WTC11 (cell line): ENCODE measurements at regions not wholly inside any gene's neighbourhood (a gene's known extent, or its start where the extent isn't known, plus 50 kb on each side); places are given as distances from the start of the nearest gene placed in this dataset.

Experiments
- ATAC-seq: fragments of 200-7000 bp; cut with Tn5 transposase; 2 replicates; pipeline ENCODE4 v1.10.0; 2021; ENCODE audit warnings: mild to moderate bottlenecking, moderate library complexity
- CTCF ChIA-PET: fragments of 300-600 bp; sonication (Branson Sonifier 250); formaldehyde crosslinking; loops from one replicate; lab custom pipeline; 2021; ENCODE audit warnings: antibody characterized with exemption; lab: Charles Lee
- POLR2A ChIA-PET: fragments of 350-600 bp; sonication (Branson Sonifier 250); formaldehyde crosslinking; loops from one replicate; lab custom pipeline; 2021; ENCODE audit warnings: antibody characterized with exemption; lab: Charles Lee
- DNase-seq: peaks from one replicate; pipeline ENCODE4 v3.0.0; 2021; ENCODE audit warnings: low spot score
- H3K27ac Mint-ChIP-seq: 2 replicates; pipeline ENCODE4 v1.8.0; 2021; ENCODE audit warnings: mixed read lengths
- H3K27me3 Mint-ChIP-seq: 2 replicates; pipeline ENCODE4 v1.8.0; 2021; ENCODE audit warnings: low read depth, mild to moderate bottlenecking, moderate library complexity, mixed read lengths
- H3K36me3 Mint-ChIP-seq: 2 replicates; pipeline ENCODE4 v1.8.0; 2021; ENCODE audit warnings: mixed read lengths
- H3K4me1 Mint-ChIP-seq: 2 replicates; pipeline ENCODE4 v1.8.0; 2022; ENCODE audit warnings: mixed read lengths
- H3K4me3 Mint-ChIP-seq: 2 replicates; pipeline ENCODE4 v1.8.0; 2021; ENCODE audit warnings: mild to moderate bottlenecking, moderate library complexity, mixed read lengths
- H3K9me3 Mint-ChIP-seq: 2 replicates; pipeline ENCODE4 v1.8.0; 2021; ENCODE audit warnings: mixed read lengths
- ARID4B ChIP-seq: sonication (generic); formaldehyde crosslinking; IDR thresholded peaks from 2 replicates; pipeline ENCODE4 v1.8.0; 2023; ENCODE audit warnings: missing genetic modification reagents, mild to moderate bottlenecking, borderline replicate concordance
- CREB1 ChIP-seq: sonication (generic); formaldehyde crosslinking; IDR thresholded peaks from 2 replicates; pipeline ENCODE4 v1.8.0; 2023; ENCODE audit warnings: mild to moderate bottlenecking, missing genetic modification reagents
- E2F4 ChIP-seq: sonication (generic); formaldehyde crosslinking; IDR thresholded peaks from 2 replicates; pipeline ENCODE4 v1.8.1; 2022; ENCODE audit warnings: low read depth, mild to moderate bottlenecking, moderate library complexity, missing genetic modification reagents, borderline replicate concordance
- FOXK1 ChIP-seq: sonication (generic); formaldehyde crosslinking; IDR thresholded peaks from 2 replicates; pipeline ENCODE4 v1.8.0; 2022; ENCODE audit warnings: mild to moderate bottlenecking, moderate library complexity, missing genetic modification reagents
- FOXP1 ChIP-seq: sonication (generic); formaldehyde crosslinking; IDR thresholded peaks from 2 replicates; pipeline ENCODE4 v1.8.0; 2022; ENCODE audit warnings: missing genetic modification reagents, mild to moderate bottlenecking, moderate library complexity, borderline replicate concordance
- GRHL2 ChIP-seq: fragments of 250-450 bp; sonication (Bioruptor Pico); IDR thresholded peaks from 2 replicates; pipeline ENCODE4 v1.8.0; 2022; ENCODE audit warnings: mild to moderate bottlenecking, moderate library complexity; ENCODE audit not compliant: insufficient replicate concordance, severe bottlenecking
- HMGA2 ChIP-seq: fragments of 250-450 bp; sonication (Bioruptor Pico); IDR thresholded peaks from 2 replicates; pipeline ENCODE4 v1.4.0; 2021; ENCODE audit warnings: mild to moderate bottlenecking, moderate library complexity
- IRF1 ChIP-seq: sonication (generic); formaldehyde crosslinking; IDR thresholded peaks from 2 replicates; pipeline ENCODE4 v1.8.0; 2023; ENCODE audit warnings: missing genetic modification reagents
- NFE2L1 ChIP-seq: sonication (generic); formaldehyde crosslinking; IDR thresholded peaks from 2 replicates; pipeline ENCODE4 v1.8.1; 2023; ENCODE audit warnings: missing genetic modification reagents
- NFYB ChIP-seq: sonication (generic); formaldehyde crosslinking; conservative IDR thresholded peaks from 2 replicates; pipeline ENCODE4 v1.8.0; 2022; ENCODE audit warnings: low read depth, missing genetic modification reagents
- PRDM15 ChIP-seq: sonication (generic); formaldehyde crosslinking; IDR thresholded peaks from 2 replicates; pipeline ENCODE4 v1.8.0; 2022; ENCODE audit warnings: missing genetic modification reagents
- RELA ChIP-seq: sonication (generic); formaldehyde crosslinking; IDR thresholded peaks from 2 replicates; pipeline ENCODE4 v1.8.1; 2022; ENCODE audit warnings: missing genetic modification reagents, mild to moderate bottlenecking, borderline replicate concordance
- TEAD1 ChIP-seq: sonication (generic); formaldehyde crosslinking; IDR thresholded peaks from 2 replicates; pipeline ENCODE4 v1.8.0; 2022; ENCODE audit warnings: mild to moderate bottlenecking, missing genetic modification reagents
- TEAD4 ChIP-seq: sonication (generic); formaldehyde crosslinking; IDR thresholded peaks from 2 replicates; pipeline ENCODE4 v1.8.0; 2022; ENCODE audit warnings: mild to moderate bottlenecking, missing genetic modification reagents
- TP53 ChIP-seq: sonication (generic); formaldehyde crosslinking; IDR thresholded peaks from 2 replicates; pipeline ENCODE4 v1.8.1; 2023; ENCODE audit warnings: mild to moderate bottlenecking, missing genetic modification reagents
- ZNF138 ChIP-seq: sonication (generic); formaldehyde crosslinking; conservative IDR thresholded peaks from 2 replicates; pipeline ENCODE4 v1.8.1; 2022; ENCODE audit warnings: mild to moderate bottlenecking, moderate library complexity, missing genetic modification reagents
- ZNF263 ChIP-seq: sonication (generic); formaldehyde crosslinking; IDR thresholded peaks from 2 replicates; pipeline ENCODE4 v1.8.1; 2022; ENCODE audit warnings: low read depth, mild to moderate bottlenecking, moderate library complexity, missing genetic modification reagents
- ZNF396 ChIP-seq: fragments of 250-450 bp; sonication (Bioruptor Pico); IDR thresholded peaks from 2 replicates; pipeline ENCODE4 v1.8.0; 2021; ENCODE audit warnings: mild to moderate bottlenecking, moderate library complexity, borderline replicate concordance
- TF ChIP-seq, protein P1 (sequence below): fragments of 200-600 bp; IDR thresholded peaks from 2 replicates; pipeline ENCODE4 v1.8.0; 2022; ENCODE audit warnings: antibody characterized with exemption
- TF ChIP-seq, protein P2 (sequence below): fragments of 250-450 bp; sonication (Bioruptor Pico); IDR thresholded peaks from 2 replicates; pipeline ENCODE4 v1.9.0; 2021; ENCODE audit warnings: mild to moderate bottlenecking

DNA sequence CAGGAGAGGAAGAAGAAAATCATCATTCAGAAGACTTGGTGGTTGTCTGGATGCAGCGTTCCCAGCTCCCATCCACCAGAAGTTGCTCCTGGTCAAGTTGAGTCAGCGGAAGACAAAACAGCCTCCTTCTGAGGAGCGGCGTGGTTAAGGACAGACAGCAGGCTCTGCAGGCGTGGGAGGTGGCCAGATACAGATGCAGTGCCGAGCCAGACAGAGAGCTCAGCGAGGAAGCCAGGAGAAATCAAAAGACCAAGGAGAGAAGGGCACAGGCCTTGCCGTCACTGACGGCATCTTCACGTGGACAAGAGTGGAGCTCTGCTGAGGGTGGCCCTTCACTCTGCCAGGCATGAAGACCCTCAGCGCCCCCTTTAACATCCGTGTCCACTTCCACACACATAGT is 158.5 kb downstream of the THBS2 start:
- Mint-ChIP-seq H3K4me1 (peaks cover 29% of the 10 kb centered on the region), H3K4me3 (no peak overlapping the region), H3K36me3 (peaks cover 40% of the 10 kb centered on the region), H3K9me3 (peaks cover 66% of the 10 kb centered on the region), H3K27ac (no peak overlapping the region), H3K27me3 (peaks cover 3% of the 10 kb centered on the region)
- CTCF ChIA-PET, result no interaction called here
- POLR2A ChIA-PET, result no interaction called here
- TF ChIP-seq FOXK1 (CRISPR knock-in tag) (no peak), ZNF138 (CRISPR knock-in tag) (no peak), ARID4B (CRISPR knock-in tag) (no peak), RELA (CRISPR knock-in tag) (no peak), TP53 (CRISPR knock-in tag) (no peak), NFE2L1 (no peak), GRHL2 (CRISPR knock-in tag) (no peak)
- ATAC-seq, result no peak
- DNase-seq, result no peak

- POLR2A ChIA-PET, result no interaction called here
- Mint-ChIP-seq H3K36me3 (peaks cover 46% of the 10 kb centered on the region), H3K27me3 (peaks cover 3% of the 10 kb centered on the region), H3K27ac (no peak overlapping the region), H3K9me3 (peaks cover 68% of the 10 kb centered on the region), H3K4me3 (no peak overlapping the region), H3K4me1 (peaks cover 22% of the 10 kb centered on the region)
- ATAC-seq (no peak), DNase-seq (no peak)
- CTCF ChIA-PET, result no interaction called here
- TF ChIP-seq TEAD1 (CRISPR knock-in tag), result no peak
- TF ChIP-seq, protein P1, sequence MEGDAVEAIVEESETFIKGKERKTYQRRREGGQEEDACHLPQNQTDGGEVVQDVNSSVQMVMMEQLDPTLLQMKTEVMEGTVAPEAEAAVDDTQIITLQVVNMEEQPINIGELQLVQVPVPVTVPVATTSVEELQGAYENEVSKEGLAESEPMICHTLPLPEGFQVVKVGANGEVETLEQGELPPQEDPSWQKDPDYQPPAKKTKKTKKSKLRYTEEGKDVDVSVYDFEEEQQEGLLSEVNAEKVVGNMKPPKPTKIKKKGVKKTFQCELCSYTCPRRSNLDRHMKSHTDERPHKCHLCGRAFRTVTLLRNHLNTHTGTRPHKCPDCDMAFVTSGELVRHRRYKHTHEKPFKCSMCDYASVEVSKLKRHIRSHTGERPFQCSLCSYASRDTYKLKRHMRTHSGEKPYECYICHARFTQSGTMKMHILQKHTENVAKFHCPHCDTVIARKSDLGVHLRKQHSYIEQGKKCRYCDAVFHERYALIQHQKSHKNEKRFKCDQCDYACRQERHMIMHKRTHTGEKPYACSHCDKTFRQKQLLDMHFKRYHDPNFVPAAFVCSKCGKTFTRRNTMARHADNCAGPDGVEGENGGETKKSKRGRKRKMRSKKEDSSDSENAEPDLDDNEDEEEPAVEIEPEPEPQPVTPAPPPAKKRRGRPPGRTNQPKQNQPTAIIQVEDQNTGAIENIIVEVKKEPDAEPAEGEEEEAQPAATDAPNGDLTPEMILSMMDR, result no peak
- no peak for TF ChIP-seq ZNF263
- TF ChIP-seq, protein P2, sequence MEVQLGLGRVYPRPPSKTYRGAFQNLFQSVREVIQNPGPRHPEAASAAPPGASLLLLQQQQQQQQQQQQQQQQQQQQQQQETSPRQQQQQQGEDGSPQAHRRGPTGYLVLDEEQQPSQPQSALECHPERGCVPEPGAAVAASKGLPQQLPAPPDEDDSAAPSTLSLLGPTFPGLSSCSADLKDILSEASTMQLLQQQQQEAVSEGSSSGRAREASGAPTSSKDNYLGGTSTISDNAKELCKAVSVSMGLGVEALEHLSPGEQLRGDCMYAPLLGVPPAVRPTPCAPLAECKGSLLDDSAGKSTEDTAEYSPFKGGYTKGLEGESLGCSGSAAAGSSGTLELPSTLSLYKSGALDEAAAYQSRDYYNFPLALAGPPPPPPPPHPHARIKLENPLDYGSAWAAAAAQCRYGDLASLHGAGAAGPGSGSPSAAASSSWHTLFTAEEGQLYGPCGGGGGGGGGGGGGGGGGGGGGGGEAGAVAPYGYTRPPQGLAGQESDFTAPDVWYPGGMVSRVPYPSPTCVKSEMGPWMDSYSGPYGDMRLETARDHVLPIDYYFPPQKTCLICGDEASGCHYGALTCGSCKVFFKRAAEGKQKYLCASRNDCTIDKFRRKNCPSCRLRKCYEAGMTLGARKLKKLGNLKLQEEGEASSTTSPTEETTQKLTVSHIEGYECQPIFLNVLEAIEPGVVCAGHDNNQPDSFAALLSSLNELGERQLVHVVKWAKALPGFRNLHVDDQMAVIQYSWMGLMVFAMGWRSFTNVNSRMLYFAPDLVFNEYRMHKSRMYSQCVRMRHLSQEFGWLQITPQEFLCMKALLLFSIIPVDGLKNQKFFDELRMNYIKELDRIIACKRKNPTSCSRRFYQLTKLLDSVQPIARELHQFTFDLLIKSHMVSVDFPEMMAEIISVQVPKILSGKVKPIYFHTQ, result no peak
- no peak for TF ChIP-seq IRF1 (CRISPR knock-in tag)
- TF ChIP-seq HMGA2 (CRISPR knock-in tag), result no peak
- no peak for TF ChIP-seq ZNF396 (CRISPR knock-in tag)
- TF ChIP-seq FOXP1 (CRISPR knock-in tag), result no peak
- TF ChIP-seq E2F4 (CRISPR knock-in tag), result no peak
- no peak for TF ChIP-seq TEAD4 (CRISPR knock-in tag)
- TF ChIP-seq CREB1 (CRISPR knock-in tag), result no peak
- no peak for TF ChIP-seq PRDM15 (CRISPR knock-in tag)
- no peak for TF ChIP-seq NFYB (CRISPR knock-in tag)
Observed at GRCh38 chr6:169094552-169094950, 159.1 kb downstream of the THBS2 start.
